Fibroblast of the aortic adventitia (primary cell): ENCODE measurements at regions not wholly inside any gene's neighbourhood (a gene's known extent, or its start where the extent isn't known, plus 50 kb on each side); places are given as distances from the start of the nearest gene placed in this dataset.

Source experiments
- DNase-seq: peaks from one replicate; pipeline ENCODE4 v3.0.0-alpha.2; 2010; ENCODE audit warnings: low read depth
- H3K4me3 ChIP-seq: 2 replicates; pipeline ENCODE4 v1.5.1; 2011; ENCODE audit warnings: low read depth, mild to moderate bottlenecking, control low read depth, low read length, moderate library complexity
- TF ChIP-seq, protein P1 (sequence below): IDR thresholded peaks from 2 replicates; pipeline ENCODE4 v1.5.1; 2011; ENCODE audit warnings: mild to moderate bottlenecking, low read length, control low read depth, inconsistent platforms; ENCODE audit not compliant: insufficient read depth

DNA sequence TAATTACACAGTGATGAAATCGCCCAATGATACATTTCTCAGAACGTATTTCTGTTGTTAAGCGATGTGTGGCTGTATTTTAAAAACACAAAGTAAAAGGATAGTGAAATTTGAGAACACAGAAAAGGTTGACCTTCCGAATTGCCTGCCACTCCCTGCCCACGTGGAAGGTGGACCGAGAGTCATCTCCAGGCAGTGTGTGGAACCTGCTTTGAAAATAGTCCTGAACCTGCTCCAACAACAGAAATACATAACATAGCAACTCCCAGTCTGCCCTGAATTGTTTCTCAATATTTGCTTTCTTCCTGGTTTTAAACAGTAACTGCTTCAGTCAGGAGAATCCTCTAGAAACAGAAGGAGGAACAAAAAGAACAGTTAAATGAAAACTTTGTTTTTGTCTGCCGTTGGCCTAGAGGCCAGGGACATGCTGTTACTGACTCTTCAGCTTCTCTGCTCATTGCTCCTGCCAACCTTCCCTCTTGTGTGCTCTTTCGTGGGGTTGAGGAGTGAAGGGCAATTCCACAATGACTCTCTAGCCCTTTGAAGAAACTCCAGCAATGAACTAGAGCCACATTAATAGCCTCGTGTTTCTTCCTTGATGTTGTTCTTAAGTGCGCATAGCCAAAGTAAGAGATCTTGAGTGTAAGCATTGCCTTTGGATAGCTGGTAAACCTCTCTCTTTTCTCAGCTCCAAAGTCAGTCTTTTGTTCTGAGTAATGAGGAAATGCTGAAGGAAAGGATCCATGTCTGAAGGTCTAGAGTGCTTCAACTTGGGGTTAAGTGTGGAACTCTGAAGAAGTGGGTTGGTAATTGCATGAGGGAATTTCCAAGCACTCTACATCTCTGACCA lies 452.5 kb upstream of the CCL2 start:
- TF ChIP-seq, protein P1, sequence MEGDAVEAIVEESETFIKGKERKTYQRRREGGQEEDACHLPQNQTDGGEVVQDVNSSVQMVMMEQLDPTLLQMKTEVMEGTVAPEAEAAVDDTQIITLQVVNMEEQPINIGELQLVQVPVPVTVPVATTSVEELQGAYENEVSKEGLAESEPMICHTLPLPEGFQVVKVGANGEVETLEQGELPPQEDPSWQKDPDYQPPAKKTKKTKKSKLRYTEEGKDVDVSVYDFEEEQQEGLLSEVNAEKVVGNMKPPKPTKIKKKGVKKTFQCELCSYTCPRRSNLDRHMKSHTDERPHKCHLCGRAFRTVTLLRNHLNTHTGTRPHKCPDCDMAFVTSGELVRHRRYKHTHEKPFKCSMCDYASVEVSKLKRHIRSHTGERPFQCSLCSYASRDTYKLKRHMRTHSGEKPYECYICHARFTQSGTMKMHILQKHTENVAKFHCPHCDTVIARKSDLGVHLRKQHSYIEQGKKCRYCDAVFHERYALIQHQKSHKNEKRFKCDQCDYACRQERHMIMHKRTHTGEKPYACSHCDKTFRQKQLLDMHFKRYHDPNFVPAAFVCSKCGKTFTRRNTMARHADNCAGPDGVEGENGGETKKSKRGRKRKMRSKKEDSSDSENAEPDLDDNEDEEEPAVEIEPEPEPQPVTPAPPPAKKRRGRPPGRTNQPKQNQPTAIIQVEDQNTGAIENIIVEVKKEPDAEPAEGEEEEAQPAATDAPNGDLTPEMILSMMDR, result no peak
- H3K4me3 ChIP-seq, result no peak overlapping the region
- no peak for DNase-seq

GRCh38 chr17:33803199-33803685 lies 451.8 kb upstream of the CCL2 start:
- TF ChIP-seq, protein P1, result no peak
- H3K4me3 ChIP-seq, result no peak overlapping the region
- no peak for DNase-seq

DNA sequence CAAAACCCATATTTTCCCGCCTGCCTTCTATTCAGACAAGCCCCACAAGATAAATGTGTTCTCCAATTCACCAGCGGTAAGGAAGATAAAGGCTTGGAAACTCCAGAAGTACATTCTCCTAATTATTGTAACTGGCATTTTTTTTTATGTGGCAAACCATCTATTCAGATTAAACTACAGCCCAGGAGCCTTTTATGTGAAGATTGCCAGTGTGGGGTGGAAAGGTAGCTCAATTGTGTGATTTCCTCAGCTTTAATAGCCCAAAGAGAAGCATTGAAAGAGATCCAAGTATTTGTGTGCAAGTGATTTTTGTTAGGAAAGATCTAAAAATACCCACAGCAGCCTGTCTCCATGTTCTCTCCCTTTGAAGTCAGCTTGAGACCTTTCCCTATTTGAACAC lies 451.4 kb upstream of the CCL2 start:
- no peak for DNase-seq
- TF ChIP-seq, protein P1, result no peak
- H3K4me3 ChIP-seq, result no peak overlapping the region

GRCh38 chr17:33804401-33804800 lies 450.7 kb upstream of the CCL2 start:
- TF ChIP-seq, protein P1, result no peak
- DNase-seq, result no peak
- no peak overlapping the region for H3K4me3 ChIP-seq

- DNase-seq, result no peak
- TF ChIP-seq, protein P1, result no peak
These were observed 448.5 kb upstream of the CCL2 start for GRCh38 chr17:33806631-33807030.

DNA sequence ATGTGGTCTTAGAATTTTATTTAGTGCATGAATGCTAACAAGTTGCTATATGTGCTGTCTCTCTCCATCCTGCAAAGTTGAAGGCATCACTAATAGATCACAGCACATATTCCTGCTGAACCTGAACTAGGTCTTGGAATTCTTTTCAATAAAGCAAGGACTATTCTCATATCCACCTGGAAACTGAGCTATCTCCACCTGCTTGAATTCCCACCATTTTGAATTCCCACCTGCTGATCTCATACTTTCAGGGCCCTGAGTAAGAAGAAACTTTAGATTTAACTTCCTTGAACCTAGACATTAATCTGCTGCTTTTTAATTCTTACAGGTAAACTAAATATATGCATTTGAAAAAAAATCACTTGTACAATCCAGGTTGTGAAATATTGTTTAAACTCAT lies 445.3 kb upstream of the CCL2 start:
- no peak overlapping the region for H3K4me3 ChIP-seq
- TF ChIP-seq, protein P1, result no peak
- no peak for DNase-seq

More at GRCh38 chr17:33806631-33807030, 448.5 kb upstream of the CCL2 start:
- no peak overlapping the region for H3K4me3 ChIP-seq
